Fibroblast of gingiva (primary cell): ENCODE measurements at regions not wholly inside any gene's neighbourhood (a gene's known extent, or its start where the extent isn't known, plus 50 kb on each side); places are given as distances from the start of the nearest gene placed in this dataset.

Experiments
- DNase-seq: peaks from one replicate; pipeline ENCODE4 v3.0.0-alpha.2; 2011; ENCODE audit warnings: low read depth

DNA sequence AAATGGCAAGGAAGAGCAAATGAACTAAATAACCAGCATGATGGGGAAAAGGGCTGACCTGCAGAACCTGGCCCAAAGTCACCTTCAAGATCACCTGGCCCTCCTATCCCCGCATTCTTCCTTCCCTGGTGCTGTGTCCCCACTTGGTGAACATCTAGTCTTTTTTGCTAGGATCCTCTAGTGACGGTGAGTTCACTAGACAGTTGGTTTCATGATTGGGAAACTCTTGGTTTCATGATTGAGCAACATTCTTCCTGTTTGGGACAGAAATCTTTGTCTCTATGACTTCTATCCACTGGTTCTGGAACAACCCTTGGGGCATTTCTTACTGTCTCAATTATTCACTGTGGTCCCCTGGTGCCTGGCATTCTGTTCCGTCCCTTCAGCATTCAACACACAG lies 50.2 kb upstream of the DAB2IP start:
- DNase-seq, result peak; percentile 45
